Natural killer cell treated with Interleukin-12 subunit alpha and Interleukin-12 subunit beta and Interleukin-15 and Interleukin-18, amount 100 ng/mL, for 72 hours (primary cell): ENCODE measurements at regions not wholly inside any gene's neighbourhood (a gene's known extent, or its start where the extent isn't known, plus 50 kb on each side); places are given as distances from the start of the nearest gene placed in this dataset.

Experiments used
- ATAC-seq, 2 donors: fragments of 150-1000 bp; cut with Tn5 transposase in 1 of 2; sonication (Bioruptor Pico), chemical (Tn5 transposase) in 1 of 2; 2 replicates each; pipeline ENCODE4 v1.10.0; 2021
- DNase-seq: peaks from one replicate; pipeline ENCODE4 v3.0.0; 2022; ENCODE audit warnings: low spot score
- H3K27ac Mint-ChIP-seq, 2 donors: 1 replicate in 1 of 2; 2 replicates in 1 of 2; pipeline ENCODE4 v1.8.0; 2022; ENCODE audit warnings: mixed read lengths in 2 of 2, mild to moderate bottlenecking in 1 of 2, moderate library complexity in 1 of 2
- H3K27me3 Mint-ChIP-seq, 2 donors: 1 replicate in 1 of 2; 2 replicates in 1 of 2; pipeline ENCODE4 v1.8.0; 2022; ENCODE audit warnings: mixed read lengths in 2 of 2
- H3K36me3 Mint-ChIP-seq: one replicate; pipeline ENCODE4 v1.8.0; 2022; ENCODE audit warnings: mixed read lengths
- H3K4me1 Mint-ChIP-seq, 2 donors: 1 replicate in 1 of 2; 2 replicates in 1 of 2; pipeline ENCODE4 v1.8.0; 2022; ENCODE audit warnings: low read depth in 2 of 2, mixed read lengths in 2 of 2, mild to moderate bottlenecking in 1 of 2
- H3K4me3 Mint-ChIP-seq: one replicate; pipeline ENCODE4 v1.8.0; 2022; ENCODE audit warnings: mixed read lengths
- H3K9me3 Mint-ChIP-seq: 2 replicates; pipeline ENCODE4 v1.8.0; 2022; ENCODE audit warnings: mixed read lengths

- no peak for DNase-seq
- no peak for ATAC-seq
- no peaks in the 10 kb centered on the region for H3K4me1 Mint-ChIP-seq
- no peak overlapping the region for H3K4me3 Mint-ChIP-seq
- H3K9me3 Mint-ChIP-seq: no peaks in the 10 kb centered on the region
- H3K27me3 Mint-ChIP-seq: peaks cover 10 to 21% of the 10 kb centered on the region in 2 donors
- H3K36me3 Mint-ChIP-seq: no peaks in the 10 kb centered on the region
- no peak overlapping the region for H3K27ac Mint-ChIP-seq
Measured at GRCh38 chr10:47147186-47147585, 152.8 kb upstream of the GDF10 start.

DNA sequence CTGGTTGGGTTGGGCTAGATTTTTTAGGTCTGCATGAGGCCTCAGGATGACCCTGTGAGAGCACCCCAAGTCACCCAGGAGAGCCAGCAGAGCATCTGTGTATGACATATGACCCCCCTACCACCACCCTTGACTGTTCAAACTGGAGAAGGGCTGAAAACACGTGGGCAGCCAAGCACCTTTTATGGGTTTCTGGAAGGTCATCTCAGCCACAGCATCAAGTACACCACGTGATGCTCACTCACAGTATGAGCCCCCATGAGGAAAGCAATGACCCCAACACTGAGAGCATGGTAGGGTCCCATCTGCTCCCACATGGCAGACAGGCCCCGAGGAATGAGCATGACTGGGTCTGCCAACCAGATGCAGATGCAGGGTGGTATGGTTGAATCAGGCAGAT lies 149.4 kb upstream of the GDF10 start:
- Mint-ChIP-seq H3K4me1 (no peaks in the 10 kb centered on the region), H3K27ac (no peak overlapping the region), H3K36me3 (no peaks in the 10 kb centered on the region), H3K4me3 (no peak overlapping the region), H3K27me3 (peaks cover 14 to 38% of the 10 kb centered on the region in 2 donors), H3K9me3 (no peaks in the 10 kb centered on the region)
- DNase-seq (no peak), ATAC-seq (no peak)

DNA sequence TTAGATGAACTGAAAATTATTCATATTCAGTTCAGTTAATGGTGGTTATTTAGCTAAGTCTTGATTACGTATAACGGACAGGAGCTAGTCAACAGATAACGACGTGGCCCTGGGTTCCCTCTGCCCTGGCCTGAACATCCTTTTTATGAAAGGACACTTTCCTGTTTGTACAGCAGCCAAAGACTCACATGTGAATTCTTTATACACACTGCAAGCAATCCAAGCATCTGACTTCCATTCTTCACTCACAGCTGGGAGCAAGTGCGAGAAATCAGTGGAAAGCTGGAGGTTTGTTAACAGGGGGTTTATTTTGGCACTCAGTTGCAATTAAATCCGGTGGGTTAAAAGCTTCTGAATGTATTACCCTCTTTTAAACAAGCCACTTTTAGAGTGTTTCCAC lies 148.1 kb upstream of the GDF10 start:
- Mint-ChIP-seq H3K27me3 (peaks cover 17 to 44% of the 10 kb centered on the region in 2 donors), H3K36me3 (no peaks in the 10 kb centered on the region), H3K27ac (no peak overlapping the region), H3K4me3 (no peak overlapping the region), H3K9me3 (peaks cover 9% of the 10 kb centered on the region), H3K4me1 (no peaks in the 10 kb centered on the region)
- no peak for ATAC-seq
- no peak for DNase-seq

DNA sequence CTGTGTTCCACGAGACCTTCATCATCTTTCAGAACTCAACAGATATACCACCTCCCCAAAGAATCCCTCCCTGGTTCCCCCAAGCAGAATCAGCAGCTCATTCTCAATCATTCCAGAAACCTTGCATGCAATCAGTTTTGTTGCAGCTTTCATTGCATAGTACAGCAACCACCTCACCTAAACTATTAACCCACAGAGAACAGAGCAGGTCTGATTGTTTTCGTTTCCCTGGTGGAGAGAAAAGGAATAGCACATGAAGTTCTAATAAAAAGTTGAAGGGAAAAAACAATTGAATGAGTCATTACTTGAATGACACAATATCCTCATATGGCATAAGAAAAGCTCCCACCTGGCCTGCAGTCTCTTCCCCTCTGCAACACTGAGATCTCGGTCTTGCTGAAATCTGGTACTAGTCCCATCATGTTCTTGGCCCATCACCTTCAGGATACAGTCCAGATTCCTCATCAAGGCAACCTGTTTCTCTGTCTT lies 147.1 kb upstream of the GDF10 start:
- Mint-ChIP-seq H3K4me1 (no peaks in the 10 kb centered on the region), H3K4me3 (no peak overlapping the region), H3K9me3 (peaks cover 9% of the 10 kb centered on the region), H3K27me3 (peaks cover 20 to 39% of the 10 kb centered on the region in 2 donors), H3K27ac (no peak overlapping the region), H3K36me3 (no peaks in the 10 kb centered on the region)
- no peak for DNase-seq
- ATAC-seq: no peak

DNA sequence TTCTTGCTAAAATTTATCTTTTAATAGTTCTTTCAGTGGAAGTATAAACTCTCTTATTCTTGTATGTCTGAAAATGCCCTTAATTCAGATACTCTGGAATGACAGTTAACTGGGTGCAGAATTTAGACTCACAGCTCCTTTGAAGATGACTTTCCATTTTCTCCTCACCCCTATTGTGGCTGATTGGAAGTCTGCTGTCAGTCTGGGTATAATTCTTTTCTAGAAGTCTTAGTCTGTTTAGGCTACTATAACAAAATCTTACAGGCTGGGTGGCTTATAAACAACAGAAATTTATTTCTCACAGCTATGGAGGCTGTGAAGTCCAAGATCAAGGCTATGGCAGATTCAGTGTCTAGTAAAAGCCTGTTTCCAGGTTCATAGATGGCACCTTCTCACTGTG lies 145.2 kb upstream of the GDF10 start:
- ATAC-seq: no peak
- peaks cover 21 to 39% of the 10 kb centered on the region in 2 donors for H3K27me3 Mint-ChIP-seq

DNA sequence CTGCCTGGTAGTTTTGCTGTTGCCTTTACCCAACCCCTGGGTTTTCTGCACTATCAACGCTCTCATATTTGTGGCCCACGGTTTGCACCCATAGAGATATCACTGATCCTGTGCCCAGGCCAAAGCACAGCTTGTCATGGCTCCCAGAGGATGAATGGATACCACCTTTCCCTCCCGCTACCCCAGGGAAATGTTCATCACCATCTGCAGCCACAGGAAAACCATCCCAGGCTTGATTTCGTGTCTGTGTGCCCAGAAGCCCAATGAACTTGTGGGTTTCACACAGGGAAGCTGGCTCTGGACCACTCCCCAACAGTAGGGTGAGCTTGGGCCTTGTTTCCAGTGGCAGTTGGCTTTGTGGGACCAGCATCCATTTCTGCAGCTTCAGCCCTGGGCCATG lies 143.1 kb upstream of the GDF10 start:
- no peak overlapping the region for H3K27ac Mint-ChIP-seq
- H3K9me3 Mint-ChIP-seq: peaks cover 9% of the 10 kb centered on the region
- H3K4me3 Mint-ChIP-seq: no peak overlapping the region
- peaks cover 21 to 43% of the 10 kb centered on the region in 2 donors for H3K27me3 Mint-ChIP-seq
- ATAC-seq (no peak), DNase-seq (no peak)
- no peaks in the 10 kb centered on the region for H3K4me1 Mint-ChIP-seq
- H3K36me3 Mint-ChIP-seq: no peaks in the 10 kb centered on the region

More for the DNA sequence above, 145.2 kb upstream of the GDF10 start:
- no peak for DNase-seq
- Mint-ChIP-seq H3K27ac (no peak overlapping the region), H3K9me3 (peaks cover 9% of the 10 kb centered on the region), H3K36me3 (no peaks in the 10 kb centered on the region), H3K4me1 (no peaks in the 10 kb centered on the region), H3K4me3 (no peak overlapping the region)

DNA sequence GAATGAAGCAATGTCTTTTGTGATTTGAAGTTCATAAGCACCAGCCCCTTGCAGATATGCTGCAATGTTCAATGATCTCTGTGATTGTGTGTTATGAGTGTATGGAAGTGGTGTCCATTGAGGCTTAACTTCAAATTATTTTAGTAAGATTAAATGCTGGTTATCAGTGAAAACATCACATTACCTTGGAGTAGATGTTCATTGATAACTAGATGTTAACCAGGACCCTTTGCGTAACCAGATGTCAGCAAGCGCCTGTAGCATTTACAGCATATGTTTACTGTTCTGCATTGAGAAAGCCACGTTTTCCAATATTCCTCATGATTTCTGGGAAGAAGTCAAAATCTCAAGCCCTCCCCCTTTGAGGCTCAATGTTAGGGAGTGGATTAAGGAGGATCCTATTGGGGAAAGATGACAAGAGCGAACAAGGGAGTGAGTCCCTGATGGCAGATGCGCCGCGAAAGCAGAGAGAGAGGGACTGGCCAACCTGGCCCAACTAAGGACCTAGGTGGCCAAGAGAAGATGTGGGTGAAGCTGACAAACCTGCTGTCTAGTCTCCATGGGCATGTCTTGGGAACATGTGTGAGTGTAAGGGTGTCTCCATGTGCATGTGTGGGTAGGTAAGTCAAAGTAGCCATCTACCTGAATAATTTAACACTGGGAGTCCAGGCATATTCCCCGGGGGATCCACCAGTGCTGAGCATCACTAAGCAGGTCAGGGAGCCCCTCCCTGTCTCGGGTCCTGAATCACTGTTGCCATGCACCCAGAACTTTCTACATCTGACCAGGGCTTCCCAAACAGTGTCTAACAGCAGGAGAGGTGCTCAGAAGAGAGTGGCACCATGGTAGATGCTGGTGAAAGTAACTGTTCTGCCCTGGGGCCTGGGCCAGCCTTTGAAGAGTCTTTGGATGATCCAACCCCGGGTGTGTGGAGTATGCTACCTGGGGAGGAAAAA lies 141.6 kb upstream of the GDF10 start:
- ATAC-seq: no peak
- no peak for DNase-seq
- Mint-ChIP-seq H3K4me3 (no peak overlapping the region), H3K4me1 (no peaks in the 10 kb centered on the region), H3K27ac (no peak overlapping the region), H3K36me3 (no peaks in the 10 kb centered on the region), H3K9me3 (peaks cover 9% of the 10 kb centered on the region), H3K27me3 (peaks cover 18 to 36% of the 10 kb centered on the region in 2 donors)

DNA sequence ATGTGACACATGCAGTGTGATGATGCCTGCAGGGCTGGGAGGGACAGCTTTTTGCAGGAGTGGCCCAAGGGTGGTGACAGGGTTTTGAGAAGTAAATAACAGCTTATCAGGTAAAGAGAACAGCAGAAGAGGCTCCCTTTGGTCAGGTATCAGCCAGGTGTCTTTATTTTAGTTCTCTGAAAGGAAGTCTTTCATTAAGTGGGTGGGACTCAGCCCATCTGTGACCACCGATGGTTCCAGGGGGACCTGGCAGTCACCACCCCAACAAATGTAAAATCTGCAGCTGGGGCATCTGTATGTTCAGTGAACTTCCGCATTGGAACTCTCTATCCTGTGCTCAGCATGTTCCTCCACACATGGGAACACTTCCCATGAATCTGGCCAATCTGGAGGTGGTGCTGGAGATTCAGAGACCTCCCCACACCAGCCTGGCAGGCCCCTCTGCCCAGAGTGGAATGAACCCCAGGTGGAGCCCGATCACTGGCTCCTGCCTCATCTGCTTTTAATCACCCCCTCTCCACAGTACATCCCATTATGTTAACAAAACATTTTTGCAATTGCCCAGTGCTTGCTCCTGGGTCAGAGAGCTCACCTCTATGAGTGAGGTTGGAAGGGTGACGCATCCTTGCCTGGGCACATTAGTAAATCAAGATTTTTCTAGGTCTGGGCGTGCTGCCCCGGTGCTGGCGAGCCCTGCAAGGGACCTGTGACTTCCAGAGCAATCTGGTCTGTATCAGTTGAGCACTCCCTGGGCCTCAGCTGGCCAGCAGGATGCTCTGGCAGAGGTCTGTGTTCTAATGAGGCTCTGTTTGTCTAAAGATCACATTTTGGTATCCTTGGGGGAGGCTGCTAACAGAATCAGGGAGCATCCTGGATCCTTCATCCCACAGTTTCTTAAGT lies 140.4 kb upstream of the GDF10 start:
- DNase-seq (no peak), ATAC-seq (peak in 1 of 2 donors; percentile 15)
- peaks cover 17 to 29% of the 10 kb centered on the region in 2 donors for H3K27me3 Mint-ChIP-seq
- no peak overlapping the region for H3K4me3 Mint-ChIP-seq
- H3K36me3 Mint-ChIP-seq: no peaks in the 10 kb centered on the region
- peaks cover 9% of the 10 kb centered on the region for H3K9me3 Mint-ChIP-seq
- no peak overlapping the region for H3K27ac Mint-ChIP-seq
- H3K4me1 Mint-ChIP-seq: no peaks in the 10 kb centered on the region

DNA sequence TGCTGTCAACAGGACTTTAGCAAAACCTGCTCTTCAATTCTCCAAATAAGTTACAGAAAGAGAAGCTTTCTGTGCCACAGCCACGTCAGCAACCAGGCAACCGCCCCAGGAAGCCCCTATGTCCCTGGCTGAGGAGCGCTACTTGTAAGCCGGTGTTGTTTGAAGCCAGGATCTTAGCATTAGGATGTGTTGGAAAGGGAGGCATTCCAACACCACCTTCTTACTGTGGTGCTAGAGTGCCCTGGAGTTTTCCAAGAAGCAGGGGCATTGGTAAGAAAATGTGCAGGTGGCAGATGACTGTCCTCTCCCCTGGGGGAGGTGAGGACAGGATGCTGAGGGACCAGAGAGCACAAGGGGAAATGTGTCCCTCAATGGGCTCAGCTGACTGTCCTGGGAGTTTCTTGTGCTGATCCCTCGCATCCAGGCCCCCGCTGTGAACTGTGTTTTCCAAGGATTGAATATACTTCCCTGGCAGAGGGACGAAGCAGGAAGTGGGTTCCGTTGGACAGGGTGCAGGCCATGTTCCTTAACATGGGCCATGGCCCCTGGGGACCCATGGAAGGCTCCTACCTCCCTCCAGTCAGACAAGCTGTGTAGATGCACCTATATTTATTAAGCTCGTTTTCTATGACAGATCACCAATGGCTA lies 139.6 kb upstream of the GDF10 start:
- DNase-seq: no peak
- Mint-ChIP-seq H3K36me3 (no peaks in the 10 kb centered on the region), H3K4me1 (peaks cover 0 to 1% of the 10 kb centered on the region in 2 donors), H3K4me3 (no peak overlapping the region), H3K27me3 (peaks cover 17 to 26% of the 10 kb centered on the region in 2 donors), H3K27ac (no peak overlapping the region), H3K9me3 (peaks cover 9% of the 10 kb centered on the region)
- no peak for ATAC-seq

- peaks cover 14 to 20% of the 10 kb centered on the region in 2 donors for H3K27me3 Mint-ChIP-seq
- no peak for DNase-seq
- no peak overlapping the region for H3K27ac Mint-ChIP-seq
- peaks cover 0 to 6% of the 10 kb centered on the region in 2 donors for H3K4me1 Mint-ChIP-seq
- no peaks in the 10 kb centered on the region for H3K36me3 Mint-ChIP-seq
- ATAC-seq: no peak
- no peak overlapping the region for H3K4me3 Mint-ChIP-seq
- peaks cover 5% of the 10 kb centered on the region for H3K9me3 Mint-ChIP-seq
Measured at GRCh38 chr10:47160967-47161366, 139.0 kb upstream of the GDF10 start.

- Mint-ChIP-seq H3K27me3 (peaks cover 14 to 18% of the 10 kb centered on the region in 2 donors), H3K4me1 (peaks cover 0 to 7% of the 10 kb centered on the region in 2 donors), H3K36me3 (no peaks in the 10 kb centered on the region), H3K27ac (no peak overlapping the region), H3K9me3 (peaks cover 4% of the 10 kb centered on the region), H3K4me3 (no peak overlapping the region)
- no peak for ATAC-seq
- DNase-seq: no peak
Measured at GRCh38 chr10:47161465-47161864, 138.5 kb upstream of the GDF10 start.

- H3K4me1 Mint-ChIP-seq: peaks cover 0 to 10% of the 10 kb centered on the region in 2 donors
- no peak overlapping the region for H3K4me3 Mint-ChIP-seq
- no peak overlapping the region for H3K27ac Mint-ChIP-seq
- no peaks in the 10 kb centered on the region for H3K9me3 Mint-ChIP-seq
- peaks cover 7 to 17% of the 10 kb centered on the region in 2 donors for H3K27me3 Mint-ChIP-seq
- no peaks in the 10 kb centered on the region for H3K36me3 Mint-ChIP-seq
- DNase-seq: no peak
- no peak for ATAC-seq
Measured at GRCh38 chr10:47164126-47164799, 135.7 kb upstream of the GDF10 start.

GRCh38 chr10:47164800-47165128 lies 135.2 kb upstream of the GDF10 start:
- no peak for DNase-seq
- Mint-ChIP-seq H3K9me3 (no peaks in the 10 kb centered on the region), H3K4me3 (no peak overlapping the region), H3K27me3 (peaks cover 7 to 18% of the 10 kb centered on the region in 2 donors), H3K27ac (no peak overlapping the region), H3K4me1 (peaks cover 0 to 10% of the 10 kb centered on the region in 2 donors), H3K36me3 (no peaks in the 10 kb centered on the region)
- ATAC-seq: no peak
